ENCODE measurements at regions not wholly inside any gene's neighbourhood (a gene's known extent, or its start where the extent isn't known, plus 50 kb on each side); places are given as distances from the start of the nearest gene placed in this dataset.
"Not testable (repeated sequence)": the region's sequence is repeated elsewhere in the genome, so short reads cannot be mapped to it uniquely, and the experiment has no call there.

DNA sequence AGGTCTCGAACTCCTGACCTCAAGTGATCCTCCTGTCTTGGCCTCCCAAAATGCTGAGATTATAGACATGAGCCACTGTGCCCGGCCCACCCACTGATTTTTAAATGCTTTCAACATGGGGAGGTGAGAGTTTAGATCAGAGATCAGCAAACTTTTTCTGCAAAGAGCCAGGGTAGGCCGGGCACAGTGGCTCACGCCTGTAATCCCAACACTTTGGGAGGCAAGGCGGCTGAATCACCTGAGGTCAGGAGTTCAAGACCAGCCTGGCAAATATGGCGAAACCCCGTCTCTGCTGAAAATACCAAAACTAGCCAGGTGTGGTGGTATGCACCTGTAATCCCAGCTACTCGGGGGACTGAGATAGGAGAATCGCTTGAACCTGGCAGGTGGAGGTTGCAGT, 88.3 kb upstream of the LHX1 start:
- DNase-seq: not testable (repeated sequence)

DNA sequence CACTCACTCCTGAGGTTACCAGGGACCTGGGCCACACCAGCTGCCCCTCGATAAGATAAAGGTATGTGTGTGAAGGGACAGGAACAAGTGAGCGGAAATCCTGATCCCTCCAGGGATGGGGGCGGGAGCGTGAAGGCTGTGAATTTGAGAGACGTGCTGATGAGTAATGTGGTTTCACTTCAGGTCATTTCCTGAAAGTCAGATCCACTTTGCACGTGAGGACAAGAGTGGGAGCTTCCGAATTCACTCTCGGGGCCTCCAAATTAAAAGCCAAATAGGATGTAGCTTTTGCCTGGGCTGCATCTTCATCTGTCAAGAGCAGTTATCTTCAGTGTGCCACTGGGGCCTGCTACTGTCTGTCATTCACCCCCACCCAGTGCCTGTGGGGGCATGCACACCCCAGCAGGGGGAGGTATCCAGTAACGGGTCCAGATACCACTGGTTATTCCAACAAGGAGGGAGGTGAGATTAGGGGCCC, 87.4 kb upstream of the LHX1 start:
- DNase-seq: no peak

DNA sequence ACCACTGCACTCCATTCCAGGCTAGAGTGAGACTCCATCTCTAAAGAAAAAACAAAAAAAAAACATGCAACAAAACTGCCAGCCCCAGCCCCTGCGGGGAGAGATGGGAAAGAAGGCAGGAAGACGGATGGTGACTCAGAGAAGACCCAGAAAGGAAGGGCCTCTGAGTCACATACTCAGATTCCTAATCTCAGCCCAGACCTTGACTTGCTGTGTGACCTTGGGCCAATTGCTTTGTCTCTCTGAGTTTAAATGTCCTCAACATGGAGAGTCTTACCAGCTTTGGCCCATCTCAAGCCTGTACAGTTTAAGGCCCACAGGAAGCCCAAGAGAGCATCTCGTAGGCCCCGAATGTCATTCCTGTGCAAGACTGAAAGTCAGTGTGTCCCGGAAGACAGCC, 86.5 kb upstream of the LHX1 start:
- no peak for DNase-seq

GRCh38 chr17:36851250-36851649, 86.0 kb upstream of the LHX1 start:
- no peak for DNase-seq

DNA sequence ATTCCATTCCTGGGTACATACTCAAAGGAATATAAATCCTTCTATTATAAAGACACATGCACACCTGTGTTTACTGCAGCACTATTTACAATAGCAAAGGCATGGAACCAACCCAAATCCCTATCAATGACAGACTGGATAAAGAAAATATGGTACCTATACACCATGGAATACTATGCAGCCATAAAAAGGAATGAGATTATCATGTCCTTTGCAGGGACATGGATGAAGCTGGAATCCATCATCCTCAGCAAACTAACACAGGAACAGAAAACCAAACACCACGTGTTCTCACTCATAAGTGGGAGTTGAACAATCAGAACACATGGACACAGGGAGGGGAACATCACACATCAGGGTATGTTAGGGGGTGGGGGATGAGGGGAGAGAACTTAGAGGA, 84.8 kb upstream of the LHX1 start:
- DNase-seq: not testable (repeated sequence)

DNA sequence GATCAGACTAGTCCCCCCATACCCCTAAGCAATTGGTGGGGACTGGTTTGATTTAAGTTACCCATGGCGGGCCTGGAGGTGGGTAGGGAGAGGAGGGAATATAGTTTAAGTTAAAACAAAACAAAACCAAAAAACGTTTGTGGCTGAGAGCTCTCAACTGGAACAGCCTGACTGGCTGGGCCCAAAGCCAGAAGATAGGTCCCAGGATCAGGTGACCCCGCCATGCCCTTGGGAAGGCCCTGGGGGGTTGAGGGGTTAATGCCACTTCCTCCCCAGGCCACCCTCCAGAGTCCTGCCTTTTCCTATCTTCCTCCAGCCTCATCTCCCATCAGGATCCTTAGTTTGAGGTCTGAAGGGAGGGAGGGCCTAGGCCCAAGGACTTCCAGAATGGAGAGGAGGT, 82.3 kb upstream of the LHX1 start:
- no peak for DNase-seq

DNA sequence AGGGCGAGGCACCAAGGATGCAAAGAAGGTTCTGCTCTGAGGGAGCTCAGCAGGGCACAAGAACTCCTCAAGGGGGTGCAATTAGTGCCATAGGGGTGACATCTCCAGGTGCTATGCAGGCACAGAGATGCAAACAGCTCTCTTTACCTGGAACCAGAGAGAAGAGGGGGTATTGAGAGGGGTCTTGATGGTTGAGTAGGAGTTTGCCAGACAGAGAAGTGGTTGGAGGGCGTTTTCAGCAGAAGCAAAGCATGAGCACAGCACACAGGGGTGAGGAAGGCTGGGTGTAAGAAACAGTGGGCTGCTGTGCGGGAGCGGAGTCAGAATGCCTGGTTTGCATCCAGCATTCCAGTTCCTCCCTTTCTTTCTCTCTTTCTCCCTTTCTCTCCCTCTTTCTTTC, 81.8 kb upstream of the LHX1 start:
- no peak for DNase-seq

DNA sequence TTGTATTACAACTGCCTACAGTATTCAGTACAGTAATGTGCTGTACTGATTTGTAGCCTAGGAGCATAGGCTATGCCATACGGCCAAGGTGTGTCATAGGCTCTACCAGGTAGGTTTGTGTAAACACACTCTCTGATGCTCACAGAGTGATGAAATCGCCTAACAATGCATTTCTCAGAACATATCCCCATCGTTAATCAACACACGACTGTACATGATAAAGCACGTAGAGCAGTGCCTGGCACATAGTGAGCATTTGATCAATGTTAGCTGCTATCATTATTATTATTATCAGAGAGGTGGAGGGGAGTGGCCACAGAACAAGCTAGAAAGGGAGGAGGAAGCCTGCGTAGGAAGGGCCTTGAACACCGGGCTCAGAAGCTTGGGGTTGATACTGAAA, 81.1 kb upstream of the LHX1 start:
- no peak for DNase-seq

GRCh38 chr17:36856903-36857381, 80.3 kb upstream of the LHX1 start:
- no peak for DNase-seq

DNA sequence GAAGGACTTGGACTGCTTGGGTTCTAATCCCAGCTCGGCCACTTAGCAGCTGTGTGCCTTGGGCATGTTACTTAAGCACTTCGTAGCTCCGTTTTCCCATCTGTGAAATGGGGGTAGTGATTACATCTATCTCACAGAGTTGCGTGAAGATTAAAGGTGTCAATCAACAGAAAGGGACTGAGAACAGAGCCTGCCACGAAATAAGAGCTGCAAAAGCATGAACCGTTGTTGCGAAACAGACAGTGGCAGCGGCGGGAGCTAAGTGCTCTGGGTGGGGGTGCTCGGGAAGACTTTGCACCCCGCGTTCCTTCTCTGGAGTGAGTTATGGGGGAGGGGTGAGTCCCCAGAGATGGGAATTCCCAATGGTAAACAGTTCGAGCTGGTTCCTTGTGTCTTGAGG, 79.6 kb upstream of the LHX1 start:
- no peak for DNase-seq

- DNase-seq: no peak
Observed at GRCh38 chr17:36858119-36859002, 78.9 kb upstream of the LHX1 start.

- DNase-seq: no peak
Observed at GRCh38 chr17:36859003-36859300, 78.3 kb upstream of the LHX1 start.

- DNase-seq: no peak
Observed at GRCh38 chr17:36859706-36860105, 77.6 kb upstream of the LHX1 start.

DNA sequence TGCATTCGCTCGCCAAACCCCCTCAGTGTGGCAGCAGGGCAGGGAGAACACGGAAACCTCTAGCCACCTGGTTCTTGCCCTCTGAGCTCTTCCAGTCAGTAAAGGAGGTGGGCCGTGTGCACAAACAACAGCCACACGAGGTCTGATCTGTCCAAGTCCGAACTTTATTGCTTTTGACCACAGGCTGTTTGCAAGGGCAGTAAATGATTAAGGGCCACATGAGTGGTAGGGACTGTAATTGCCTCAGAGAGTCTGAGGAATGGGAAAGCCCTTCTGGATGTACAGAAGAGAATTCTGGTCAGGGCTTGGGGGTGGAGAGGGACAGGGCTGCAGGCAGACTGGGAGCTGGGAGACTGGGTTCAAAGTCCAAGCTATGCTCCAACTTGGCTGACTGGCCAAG, 75.7 kb upstream of the LHX1 start:
- no peak for DNase-seq

GRCh38 chr17:36862116-36862920, 75.0 kb upstream of the LHX1 start:
- no peak for DNase-seq

DNA sequence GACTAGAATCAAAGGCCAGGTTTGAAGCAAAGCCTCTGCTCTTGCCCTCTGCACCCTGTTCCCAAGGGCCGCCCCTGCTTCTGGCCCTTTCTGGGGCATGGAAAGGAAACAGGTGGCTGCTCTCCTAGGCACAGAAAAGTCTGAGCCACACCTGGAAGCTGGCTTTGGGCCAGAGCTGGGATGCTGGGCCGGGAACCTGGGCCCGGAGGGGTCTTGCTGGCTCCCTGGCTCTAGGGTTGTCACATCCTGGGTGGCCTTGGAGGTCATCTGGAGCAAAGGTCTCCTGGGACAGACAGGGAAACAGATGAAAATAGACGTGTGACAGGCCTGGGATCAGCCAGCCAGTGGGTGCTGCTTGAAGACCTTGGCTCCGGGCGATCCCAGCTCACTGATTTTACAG, 74.1 kb upstream of the LHX1 start:
- DNase-seq: no peak

DNA sequence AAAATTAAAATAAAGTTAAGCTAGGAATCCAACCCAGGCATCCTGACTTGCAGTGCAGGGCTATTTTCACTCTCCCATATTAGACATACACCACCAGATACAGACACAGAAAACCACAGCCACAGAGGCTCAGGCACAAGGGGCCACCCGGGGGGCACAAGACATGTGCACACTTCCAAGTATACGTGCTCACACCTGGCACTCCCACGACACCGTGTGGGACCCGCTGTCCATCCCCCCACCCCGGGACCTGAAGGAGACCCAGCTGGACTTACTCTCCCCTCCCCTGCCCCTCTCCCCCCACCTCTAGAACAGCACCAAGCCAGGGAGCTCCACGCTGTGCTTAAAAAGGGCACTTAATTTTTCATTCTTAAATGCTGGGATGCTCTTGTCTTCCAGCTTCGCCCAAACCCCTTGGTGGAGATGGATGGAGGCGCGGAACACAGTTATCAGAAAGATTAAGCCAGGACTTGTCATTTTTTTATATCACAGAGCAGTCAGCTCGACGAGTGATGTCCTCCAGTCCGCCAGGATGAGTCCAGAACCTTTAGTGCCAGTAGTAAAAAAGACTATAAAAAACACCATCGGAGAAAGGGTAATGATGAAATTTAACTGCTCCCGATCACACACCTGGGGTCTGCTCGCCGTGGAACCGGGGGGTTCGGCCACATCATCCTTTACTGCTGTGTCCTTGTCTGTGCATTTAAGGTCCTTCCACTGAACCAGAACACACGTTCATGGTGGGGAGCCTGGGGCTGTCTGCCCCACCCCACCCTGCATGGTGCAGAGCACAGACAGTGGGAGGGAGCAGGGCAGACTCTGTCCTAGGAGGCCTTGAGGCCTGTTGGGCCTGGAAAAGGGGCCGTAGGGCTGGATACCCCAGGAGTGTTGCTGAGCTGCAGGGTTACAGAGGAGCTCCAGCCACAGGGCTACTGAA, 73.3 kb upstream of the LHX1 start:
- no peak for DNase-seq

- DNase-seq: no peak
Observed at GRCh38 chr17:36864827-36865430, 72.3 kb upstream of the LHX1 start.

- no peak for DNase-seq
Observed at GRCh38 chr17:36867716-36868341, 69.4 kb upstream of the LHX1 start.

- no peak for DNase-seq
Observed at GRCh38 chr17:36868777-36869176, 68.5 kb upstream of the LHX1 start.

DNA sequence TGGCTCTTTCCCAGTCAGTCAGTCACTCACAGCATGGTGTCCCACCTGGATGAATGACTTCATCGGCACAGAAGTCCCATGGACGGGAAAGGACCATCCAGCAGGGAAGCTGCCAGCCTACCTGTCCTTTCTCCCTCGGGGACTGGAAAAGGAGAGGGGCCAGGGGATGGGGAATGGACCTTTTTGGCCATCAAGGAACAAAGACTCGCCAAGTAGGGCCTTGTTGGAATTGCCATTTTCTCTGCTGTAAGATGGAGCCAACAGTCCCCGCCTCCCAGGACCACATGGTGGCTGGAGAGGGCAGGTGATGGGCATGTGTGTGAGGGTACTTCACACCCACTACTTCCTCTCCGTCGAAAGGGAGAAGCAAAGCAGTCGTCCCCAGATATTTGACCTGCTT, 67.8 kb upstream of the LHX1 start:
- no peak for DNase-seq

Data from midbrain (tissue), 1 donor.